GM19468 (cell line): ENCODE measurements at regions not wholly inside any gene's neighbourhood (a gene's known extent, or its start where the extent isn't known, plus 50 kb on each side); places are given as distances from the start of the nearest gene placed in this dataset.
"Not testable (repeated sequence)": the region's sequence is repeated elsewhere in the genome, so short reads cannot be mapped to it uniquely, and the experiment has no call there.

Source experiments
- ATAC-seq: cut with Tn5 transposase; IDR thresholded peaks from one replicate; pipeline ENCODE4 v1.9.1; 2021; ENCODE audit warnings: mild to moderate bottlenecking, moderate library complexity, moderate number of reproducible peaks; ENCODE audit not compliant: unreplicated experiment; ENCODE audit errors: extremely low read depth

- no peak for ATAC-seq
Measured at GRCh38 chr13:38283346-38283745, 66.3 kb upstream of the UFM1 start.

GRCh38 chr13:38265132-38265497, 84.5 kb upstream of the UFM1 start:
- no peak for ATAC-seq

- no peak for ATAC-seq
Measured at GRCh38 chr13:38264363-38265131, 85.1 kb upstream of the UFM1 start.

GRCh38 chr13:38262211-38262610, 87.4 kb upstream of the UFM1 start:
- no peak for ATAC-seq

GRCh38 chr13:38255600-38255999, 94.1 kb upstream of the UFM1 start:
- ATAC-seq: no peak

- ATAC-seq: no peak
Measured at GRCh38 chr13:38239874-38240273, 109.8 kb upstream of the UFM1 start.

GRCh38 chr13:38228322-38228721, 121.3 kb upstream of the UFM1 start:
- ATAC-seq: no peak

GRCh38 chr13:38226496-38226895, 123.2 kb upstream of the UFM1 start:
- no peak for ATAC-seq

- no peak for ATAC-seq
Measured at GRCh38 chr13:38223089-38223488, 126.6 kb upstream of the UFM1 start.

GRCh38 chr13:38221120-38221519, 128.5 kb upstream of the UFM1 start:
- ATAC-seq: not testable (repeated sequence)

GRCh38 chr13:38216181-38216580, 133.5 kb upstream of the UFM1 start:
- ATAC-seq: no peak

- ATAC-seq: no peak
Measured at GRCh38 chr13:38213314-38213713, 136.3 kb upstream of the UFM1 start.

- no peak for ATAC-seq
Measured at GRCh38 chr13:38210928-38211596, 138.6 kb upstream of the UFM1 start.

- ATAC-seq: no peak
Measured at GRCh38 chr13:38204556-38204955, 145.1 kb upstream of the UFM1 start.

GRCh38 chr13:38202740-38203139, 146.9 kb upstream of the UFM1 start:
- ATAC-seq: no peak

GRCh38 chr13:38191016-38191415, 158.6 kb upstream of the UFM1 start:
- no peak for ATAC-seq

- ATAC-seq: no peak
Measured at GRCh38 chr13:38180670-38181069, 169.0 kb upstream of the UFM1 start.

GRCh38 chr13:38180126-38180525, 169.5 kb upstream of the UFM1 start:
- no peak for ATAC-seq

- ATAC-seq: no peak
Measured at GRCh38 chr13:38176664-38177063, 173.0 kb upstream of the UFM1 start.

- ATAC-seq: no peak
Measured at GRCh38 chr13:38173403-38173802, 176.2 kb upstream of the UFM1 start.

GRCh38 chr13:38167164-38167822, 182.4 kb upstream of the UFM1 start:
- peak; percentile 86 for ATAC-seq
